Hepatocyte (in vitro differentiated cells): ENCODE measurements at regions not wholly inside any gene's neighbourhood (a gene's known extent, or its start where the extent isn't known, plus 50 kb on each side); places are given as distances from the start of the nearest gene placed in this dataset.

Source experiments
- DNase-seq: peaks from one replicate; pipeline ENCODE4 v3.0.0-alpha.2; 2016; ENCODE audit warnings: low spot score
- H2AFZ ChIP-seq: fragments of 200-600 bp; sonication (generic); 2 replicates; pipeline ENCODE4 v1.6.0; 2016; ENCODE audit warnings: antibody characterized with exemption, mild to moderate bottlenecking
- H3K27ac ChIP-seq: fragments of 200-600 bp; sonication (generic); 2 replicates; pipeline ENCODE4 v1.5.1; 2016; ENCODE audit warnings: mild to moderate bottlenecking
- H3K27me3 ChIP-seq: fragments of 200-600 bp; sonication (generic); 2 replicates; pipeline ENCODE4 v1.6.1; 2016
- H3K36me3 ChIP-seq: fragments of 200-600 bp; sonication (generic); replicated peaks from 2 replicates; pipeline ENCODE4 v1.5.1; 2016; ENCODE audit warnings: low read depth; ENCODE audit not compliant: insufficient read depth
- H3K4me1 ChIP-seq: fragments of 200-600 bp; sonication (generic); 2 replicates; pipeline ENCODE4 v1.5.1; 2016; ENCODE audit warnings: mild to moderate bottlenecking, moderate library complexity; ENCODE audit not compliant: insufficient read depth
- H3K4me2 ChIP-seq: fragments of 200-600 bp; sonication (generic); 2 replicates; pipeline ENCODE4 v1.6.0; 2016
- H3K4me3 ChIP-seq: fragments of 200-600 bp; sonication (generic); 2 replicates; pipeline ENCODE4 v1.5.1; 2016; ENCODE audit warnings: mild to moderate bottlenecking
- H3K79me2 ChIP-seq: fragments of 200-600 bp; sonication (generic); 2 replicates; pipeline ENCODE4 v1.6.0; 2017; ENCODE audit warnings: mild to moderate bottlenecking
- H3K9me2 ChIP-seq: fragments of 200-600 bp; sonication (generic); replicated peaks from 2 replicates; pipeline ENCODE4 v1.6.0; 2017; ENCODE audit warnings: mild to moderate bottlenecking; ENCODE audit not compliant: insufficient read depth
- H3K9me3 ChIP-seq: fragments of 200-600 bp; sonication (generic); 2 replicates; pipeline ENCODE4 v1.5.1; 2016; ENCODE audit warnings: low read depth, mild to moderate bottlenecking
- H4K20me1 ChIP-seq: fragments of 200-600 bp; sonication (generic); 2 replicates; pipeline ENCODE4 v1.6.0; 2016; ENCODE audit warnings: mild to moderate bottlenecking; ENCODE audit not compliant: insufficient read depth, poor library complexity, severe bottlenecking
- EZH2 ChIP-seq: fragments of 200-600 bp; sonication (generic); IDR thresholded peaks from 2 replicates; pipeline ENCODE4 v1.6.1; 2016; ENCODE audit warnings: antibody characterized with exemption, mild to moderate bottlenecking, borderline replicate concordance
- EZH2phosphoT487 ChIP-seq: fragments of 200-600 bp; sonication (generic); IDR thresholded peaks from one replicate; pipeline ENCODE4 v1.6.1; 2018; ENCODE audit warnings: antibody characterized with exemption, mild to moderate bottlenecking, low read depth, moderate library complexity; ENCODE audit not compliant: unreplicated experiment, severe bottlenecking
- WGBS: methylation state at CpG from one replicate; pipeline ENCODE4 v1.1.6; 2016; ENCODE audit warnings: low lambda C conversion rate; ENCODE audit errors: missing lambda C conversion rate; 5-methylcytosine and 5-hydroxymethylcytosine counted together
- TF ChIP-seq, protein P1 (sequence below): fragments of 200-600 bp; sonication (generic); IDR thresholded peaks from 2 replicates; pipeline ENCODE4 v1.5.1; 2016; ENCODE audit warnings: antibody characterized with exemption, mild to moderate bottlenecking; ENCODE audit not compliant: poor library complexity

- H4K20me1 ChIP-seq = no peaks in the 10 kb centered on the region
- no peaks in the 10 kb centered on the region for H3K79me2 ChIP-seq
- no peaks in the 10 kb centered on the region for H3K4me1 ChIP-seq
- no peak overlapping the region for H2AFZ ChIP-seq
- H3K36me3 ChIP-seq = no peaks in the 10 kb centered on the region
- no peak overlapping the region for H3K27ac ChIP-seq
- H3K4me2 ChIP-seq = no peak overlapping the region
- no peak for TF ChIP-seq EZH2phosphoT487
- TF ChIP-seq EZH2 = no peak
- TF ChIP-seq, protein P1, sequence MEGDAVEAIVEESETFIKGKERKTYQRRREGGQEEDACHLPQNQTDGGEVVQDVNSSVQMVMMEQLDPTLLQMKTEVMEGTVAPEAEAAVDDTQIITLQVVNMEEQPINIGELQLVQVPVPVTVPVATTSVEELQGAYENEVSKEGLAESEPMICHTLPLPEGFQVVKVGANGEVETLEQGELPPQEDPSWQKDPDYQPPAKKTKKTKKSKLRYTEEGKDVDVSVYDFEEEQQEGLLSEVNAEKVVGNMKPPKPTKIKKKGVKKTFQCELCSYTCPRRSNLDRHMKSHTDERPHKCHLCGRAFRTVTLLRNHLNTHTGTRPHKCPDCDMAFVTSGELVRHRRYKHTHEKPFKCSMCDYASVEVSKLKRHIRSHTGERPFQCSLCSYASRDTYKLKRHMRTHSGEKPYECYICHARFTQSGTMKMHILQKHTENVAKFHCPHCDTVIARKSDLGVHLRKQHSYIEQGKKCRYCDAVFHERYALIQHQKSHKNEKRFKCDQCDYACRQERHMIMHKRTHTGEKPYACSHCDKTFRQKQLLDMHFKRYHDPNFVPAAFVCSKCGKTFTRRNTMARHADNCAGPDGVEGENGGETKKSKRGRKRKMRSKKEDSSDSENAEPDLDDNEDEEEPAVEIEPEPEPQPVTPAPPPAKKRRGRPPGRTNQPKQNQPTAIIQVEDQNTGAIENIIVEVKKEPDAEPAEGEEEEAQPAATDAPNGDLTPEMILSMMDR = no peak
- no peaks in the 10 kb centered on the region for H3K9me2 ChIP-seq
- DNase-seq = no peak
- H3K27me3 ChIP-seq = peaks cover 15% of the 10 kb centered on the region
- no peaks in the 10 kb centered on the region for H3K9me3 ChIP-seq
- H3K4me3 ChIP-seq = no peak overlapping the region
- 94% methylated on average over 2 of the region's 2 CpGs for WGBS
Observed at GRCh38 chr17:5668557-5669138, 84.3 kb upstream of the NLRP1 start.

DNA sequence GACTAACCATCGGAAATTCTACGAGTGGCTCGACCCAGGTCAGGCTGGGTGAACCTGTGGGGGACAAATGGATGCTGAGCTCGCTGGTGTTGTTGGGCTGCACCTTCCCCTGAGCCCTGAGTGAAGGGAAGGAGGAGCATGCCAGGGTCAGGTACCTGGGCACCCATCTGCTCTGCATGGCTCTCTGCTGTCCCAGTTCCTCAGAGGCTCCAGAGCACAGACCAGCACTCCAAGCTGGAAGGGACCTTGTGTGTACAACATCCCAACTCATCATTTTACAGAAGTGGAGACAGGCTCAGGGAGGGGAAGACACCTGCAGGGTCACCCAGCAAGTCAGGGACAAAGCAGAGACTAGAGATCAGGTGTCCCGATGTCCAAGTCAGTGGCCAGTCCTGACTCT, 84.9 kb upstream of the NLRP1 start:
- H3K79me2 ChIP-seq = no peaks in the 10 kb centered on the region

DNA sequence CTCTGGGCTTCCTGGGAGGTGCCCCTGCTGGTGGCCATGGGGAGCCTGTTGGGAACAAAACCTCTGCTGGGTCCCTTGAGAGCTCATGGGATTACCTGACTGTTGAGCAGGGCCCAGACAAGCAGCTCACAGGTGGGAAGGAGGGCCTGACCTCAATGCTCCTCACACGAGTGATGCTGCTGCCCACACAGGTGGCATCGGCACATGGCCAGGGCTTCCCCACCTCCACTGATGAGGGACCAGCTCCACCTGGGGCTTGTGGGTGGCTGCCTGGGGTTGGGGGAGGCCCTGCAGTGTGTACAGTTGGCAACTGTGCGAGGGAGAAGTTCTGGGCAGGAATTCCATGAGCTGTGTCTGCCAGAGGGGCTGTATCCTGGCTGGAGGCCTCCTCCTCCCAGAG, 87.8 kb upstream of the NLRP1 start:
- TF ChIP-seq EZH2 (no peak), EZH2phosphoT487 (no peak)
- TF ChIP-seq, protein P1 = no peak
- H3K27ac ChIP-seq = no peak overlapping the region
- peaks cover 15% of the 10 kb centered on the region for H3K27me3 ChIP-seq
- no peak for DNase-seq
- no peak overlapping the region for H2AFZ ChIP-seq
- H3K4me2 ChIP-seq = no peak overlapping the region
- 68% methylated on average over 3 of the region's 3 CpGs for WGBS
- H3K36me3 ChIP-seq = no peaks in the 10 kb centered on the region
- no peaks in the 10 kb centered on the region for H3K9me3 ChIP-seq
- no peaks in the 10 kb centered on the region for H3K4me1 ChIP-seq
- no peaks in the 10 kb centered on the region for H3K79me2 ChIP-seq
- no peaks in the 10 kb centered on the region for H3K9me2 ChIP-seq
- H4K20me1 ChIP-seq = no peaks in the 10 kb centered on the region
- H3K4me3 ChIP-seq = no peak overlapping the region

More for the DNA sequence above, 84.9 kb upstream of the NLRP1 start:
- WGBS = 79% methylated on average over 5 of the region's 5 CpGs
- peaks cover 15% of the 10 kb centered on the region for H3K27me3 ChIP-seq
- H3K9me2 ChIP-seq = no peaks in the 10 kb centered on the region
- H2AFZ ChIP-seq = no peak overlapping the region
- TF ChIP-seq EZH2 (no peak), EZH2phosphoT487 (no peak)
- TF ChIP-seq, protein P1 = no peak
- H3K4me1 ChIP-seq = no peaks in the 10 kb centered on the region
- H3K36me3 ChIP-seq = no peaks in the 10 kb centered on the region
- H3K4me3 ChIP-seq = no peak overlapping the region
- no peak for DNase-seq
- H3K27ac ChIP-seq = no peak overlapping the region
- no peaks in the 10 kb centered on the region for H4K20me1 ChIP-seq
- no peak overlapping the region for H3K4me2 ChIP-seq
- no peaks in the 10 kb centered on the region for H3K9me3 ChIP-seq
